Naive thymus-derived CD4-positive, alpha-beta T cell (primary cell): ENCODE measurements at regions not wholly inside any gene's neighbourhood (a gene's known extent, or its start where the extent isn't known, plus 50 kb on each side); places are given as distances from the start of the nearest gene placed in this dataset.
"Not testable (repeated sequence)": the region's sequence is repeated elsewhere in the genome, so short reads cannot be mapped to it uniquely, and the experiment has no call there.

ENCODE experiments used
- ATAC-seq: fragments of 150-1000 bp; cut with Tn5 transposase; 2 replicates; pipeline ENCODE4 v1.10.0; 2021; ENCODE audit warnings: mild to moderate bottlenecking, moderate library complexity
- CTCF ChIA-PET: fragments of 350-600 bp; sonication (Branson Sonifier 250); formaldehyde crosslinking; loops from one replicate; lab custom pipeline; 2021; ENCODE audit warnings: antibody characterized with exemption; lab: Charles Lee
- POLR2A ChIA-PET: fragments of 350-600 bp; sonication (Branson Sonifier 250); formaldehyde crosslinking; loops from one replicate; lab custom pipeline; 2021; ENCODE audit warnings: antibody characterized with exemption, inconsistent platforms; lab: Charles Lee
- DNase-seq, 9 donors: peaks; one replicate each; pipeline versions ENCODE4 v3.0.0 to v3.0.0-alpha.2; 2020 to 2022; ENCODE audit warnings: mixed read lengths in 1 of 9
- H3K27ac ChIP-seq: one replicate; pipeline ENCODE4 v1.7.0; 2013; ENCODE audit warnings: mild to moderate bottlenecking, low read depth, low read length, moderate library complexity
- H3K27me3 ChIP-seq, 2 donors: one replicate each; pipeline ENCODE4 v1.7.0; 2013; ENCODE audit warnings: low read length in 2 of 2, mild to moderate bottlenecking in 2 of 2, moderate library complexity in 2 of 2; ENCODE audit not compliant: control insufficient read depth in 2 of 2, insufficient read depth in 2 of 2
- H3K36me3 ChIP-seq, 3 experiments: 1 replicate in 2 of 3; 2 replicates in 1 of 3; pipeline ENCODE4 v1.7.0; 2013; ENCODE audit warnings: low read length in 3 of 3, mild to moderate bottlenecking in 3 of 3, moderate library complexity in 1 of 3; ENCODE audit not compliant: insufficient read depth in 3 of 3, control insufficient read depth in 2 of 3
- H3K4me1 ChIP-seq, 2 donors: one replicate each; pipeline ENCODE4 v1.7.0; 2013; ENCODE audit warnings: low read length in 2 of 2, mild to moderate bottlenecking in 2 of 2, moderate library complexity in 1 of 2; ENCODE audit not compliant: control insufficient read depth in 2 of 2, insufficient read depth in 2 of 2
- H3K4me3 ChIP-seq: 2 replicates; pipeline ENCODE4 v1.7.0; 2013; ENCODE audit warnings: mild to moderate bottlenecking, low read length
- H3K9me3 ChIP-seq, 3 experiments: 1 replicate in 2 of 3; 2 replicates in 1 of 3; pipeline ENCODE4 v1.7.0; 2013; ENCODE audit warnings: low read length in 3 of 3; ENCODE audit not compliant: control insufficient read depth in 2 of 3
- H3K27ac Mint-ChIP-seq, 9 donors: one replicate each; pipeline ENCODE4 v1.8.0; 2020 to 2022; ENCODE audit warnings: mixed read lengths in 9 of 9, mild to moderate bottlenecking in 8 of 9, moderate library complexity in 5 of 9, inconsistent platforms in 2 of 9
- H3K27me3 Mint-ChIP-seq, 5 donors: one replicate each; pipeline ENCODE4 v1.8.0; 2021 to 2022; ENCODE audit warnings: mixed read lengths in 5 of 5, mild to moderate bottlenecking in 1 of 5
- H3K36me3 Mint-ChIP-seq, 5 donors: one replicate each; pipeline ENCODE4 v1.8.0; 2020 to 2022; ENCODE audit warnings: mixed read lengths in 5 of 5, mild to moderate bottlenecking in 3 of 5, inconsistent platforms in 1 of 5
- H3K4me1 Mint-ChIP-seq, 7 donors: one replicate each; pipeline ENCODE4 v1.8.0; 2020 to 2022; ENCODE audit warnings: mixed read lengths in 7 of 7, mild to moderate bottlenecking in 3 of 7, inconsistent platforms in 1 of 7
- H3K4me3 Mint-ChIP-seq, 10 donors: one replicate each; pipeline ENCODE4 v1.8.0; 2020 to 2022; ENCODE audit warnings: mild to moderate bottlenecking in 10 of 10, mixed read lengths in 10 of 10, moderate library complexity in 6 of 10, inconsistent platforms in 2 of 10
- H3K9me3 Mint-ChIP-seq, 11 donors: one replicate each; pipeline ENCODE4 v1.8.0; 2020 to 2022; ENCODE audit warnings: mixed read lengths in 11 of 11, mild to moderate bottlenecking in 4 of 11, inconsistent platforms in 1 of 11, moderate library complexity in 1 of 11
- intact Hi-C, 2 donors: fragments of 100-400 bp; cut with micrococcal nuclease; formaldehyde crosslinking; loops; one replicate each; pipeline ENCODE4 v1.15.1; 2023

GRCh38 chr2:116250376-116250775 is 1564.1 kb upstream of the DDX18 start:
- H3K36me3 ChIP-seq: no peaks in the 10 kb centered on the region
- peaks cover 7 to 42% (median 17%) of the 10 kb centered on the region in 11 donors for H3K9me3 Mint-ChIP-seq
- no peak overlapping the region for H3K4me3 Mint-ChIP-seq
- no peaks in the 10 kb centered on the region for H3K4me1 ChIP-seq
- no peak overlapping the region for H3K4me3 ChIP-seq
- intact Hi-C loops: no loop called here
- ChIA-PET POLR2A (no interaction called here), CTCF (no interaction called here)
- H3K27me3 Mint-ChIP-seq: no peaks in the 10 kb centered on the region
- no peaks in the 10 kb centered on the region for H3K9me3 ChIP-seq
- peaks cover 0 to 6% (median 0%) of the 10 kb centered on the region in 5 donors for H3K36me3 Mint-ChIP-seq
- no peak for DNase-seq
- no peak overlapping the region for H3K27ac Mint-ChIP-seq
- H3K27ac ChIP-seq: no peak overlapping the region
- no peaks in the 10 kb centered on the region for H3K27me3 ChIP-seq
- ATAC-seq: no peak
- no peaks in the 10 kb centered on the region for H3K4me1 Mint-ChIP-seq

DNA sequence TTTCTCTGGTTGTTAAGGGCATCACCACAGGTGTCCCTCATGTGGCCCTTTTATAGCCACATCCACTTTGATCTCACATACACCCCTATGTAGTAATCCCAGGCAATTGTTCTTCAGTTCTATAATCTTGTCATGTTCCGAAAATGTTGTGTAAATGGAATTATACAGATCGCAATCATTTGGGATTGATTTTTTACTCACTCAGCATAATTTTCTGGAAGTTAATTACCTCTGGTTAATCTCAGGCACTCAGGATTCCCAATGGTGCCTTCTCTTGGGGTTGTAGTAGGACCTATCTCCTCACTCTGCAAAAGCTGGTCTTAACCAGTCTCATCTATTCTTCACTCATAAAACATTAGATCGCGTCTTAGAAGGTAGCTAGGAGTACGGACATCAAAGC is 1549.6 kb upstream of the DDX18 start:
- Mint-ChIP-seq H3K9me3 (peaks cover 0 to 44% (median 13%) of the 10 kb centered on the region in 11 donors), H3K36me3 (no peaks in the 10 kb centered on the region), H3K4me3 (no peak overlapping the region), H3K27me3 (no peaks in the 10 kb centered on the region), H3K4me1 (no peaks in the 10 kb centered on the region), H3K27ac (no peak overlapping the region)
- Histone ChIP-seq H3K4me1 (no peaks in the 10 kb centered on the region), H3K4me3 (no peak overlapping the region), H3K27me3 (no peaks in the 10 kb centered on the region), H3K36me3 (no peaks in the 10 kb centered on the region), H3K9me3 (peaks cover 0 to 14% (median 0%) of the 10 kb centered on the region in 3 experiments), H3K27ac (no peak overlapping the region)
- ATAC-seq: no peak
- ChIA-PET POLR2A (no interaction called here), CTCF (no interaction called here)
- intact Hi-C loops: no loop called here
- no peak for DNase-seq

DNA sequence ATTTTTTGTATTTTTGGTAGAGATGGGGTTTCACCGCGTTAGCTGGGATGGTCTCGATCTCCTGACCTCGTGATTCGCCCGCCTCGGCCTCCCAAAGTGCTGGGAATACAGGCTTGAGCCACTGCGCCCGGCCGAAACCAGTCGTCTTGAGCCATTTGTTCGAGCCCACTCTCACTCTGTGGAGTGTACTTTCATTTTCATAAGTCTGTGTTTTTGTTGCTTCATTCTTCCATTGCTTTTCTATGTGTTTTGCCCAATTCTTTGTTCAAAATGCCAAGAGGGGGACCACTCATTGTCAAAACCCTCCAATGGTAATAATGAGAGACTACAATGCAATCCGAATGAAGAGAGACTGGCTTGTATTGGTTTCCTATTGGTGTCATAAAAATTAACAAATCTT is 1545.5 kb upstream of the DDX18 start:
- CTCF ChIA-PET: no interaction called here
- H3K36me3 ChIP-seq: no peaks in the 10 kb centered on the region
- no peak for DNase-seq

GRCh38 chr2:116304328-116304727 is 1510.2 kb upstream of the DDX18 start:
- Histone ChIP-seq H3K4me3 (no peak overlapping the region), H3K4me1 (no peaks in the 10 kb centered on the region), H3K36me3 (no peaks in the 10 kb centered on the region), H3K27ac (no peak overlapping the region), H3K9me3 (no peaks in the 10 kb centered on the region), H3K27me3 (no peaks in the 10 kb centered on the region)
- intact Hi-C loops: no loop called here
- H3K4me1 Mint-ChIP-seq: no peaks in the 10 kb centered on the region
- DNase-seq (no peak), ATAC-seq (no peak)
- peaks cover 0 to 19% (median 4%) of the 10 kb centered on the region in 11 donors for H3K9me3 Mint-ChIP-seq
- H3K27me3 Mint-ChIP-seq: no peaks in the 10 kb centered on the region
- H3K4me3 Mint-ChIP-seq: no peak overlapping the region
- POLR2A ChIA-PET: no interaction called here
- H3K27ac Mint-ChIP-seq: no peak overlapping the region
- CTCF ChIA-PET: no interaction called here
- no peaks in the 10 kb centered on the region for H3K36me3 Mint-ChIP-seq

More for the DNA sequence above, 1545.5 kb upstream of the DDX18 start:
- Histone ChIP-seq H3K27me3 (no peaks in the 10 kb centered on the region), H3K27ac (no peak overlapping the region), H3K4me3 (no peak overlapping the region), H3K9me3 (peaks cover 0 to 5% (median 0%) of the 10 kb centered on the region in 3 experiments), H3K4me1 (no peaks in the 10 kb centered on the region)
- Mint-ChIP-seq H3K27ac (no peak overlapping the region), H3K4me3 (no peak overlapping the region), H3K4me1 (no peaks in the 10 kb centered on the region), H3K9me3 (peaks cover 0 to 12% (median 5%) of the 10 kb centered on the region in 11 donors), H3K27me3 (no peaks in the 10 kb centered on the region), H3K36me3 (no peaks in the 10 kb centered on the region)
- POLR2A ChIA-PET: no interaction called here
- intact Hi-C loops: no loop called here
- no peak for ATAC-seq

DNA sequence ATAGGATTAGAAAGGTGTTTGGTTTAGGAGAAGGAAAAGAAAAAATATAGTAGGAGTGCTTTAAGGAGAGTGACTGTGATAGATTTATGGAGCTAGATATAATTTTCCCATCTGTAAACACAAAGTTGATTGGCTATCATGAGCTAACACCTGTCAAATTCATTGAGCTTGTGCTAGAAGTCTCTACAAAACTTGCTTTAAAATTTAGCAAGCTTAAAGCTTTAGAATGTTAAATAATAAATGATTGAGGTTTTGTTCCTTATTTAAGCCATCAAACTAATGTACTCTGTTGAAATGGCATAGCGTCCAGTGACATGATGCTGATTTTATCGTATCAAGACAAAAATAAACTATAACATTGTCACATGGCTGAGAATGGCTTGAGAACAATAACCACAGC is 1497.4 kb upstream of the DDX18 start:
- intact Hi-C loops: no loop called here
- no peaks in the 10 kb centered on the region for H3K36me3 ChIP-seq
- Mint-ChIP-seq H3K27ac (no peak overlapping the region), H3K27me3 (no peaks in the 10 kb centered on the region), H3K4me1 (no peaks in the 10 kb centered on the region), H3K36me3 (no peaks in the 10 kb centered on the region), H3K9me3 (peaks cover 0 to 42% (median 9%) of the 10 kb centered on the region in 11 donors), H3K4me3 (no peak overlapping the region)
- ATAC-seq (no peak), DNase-seq (no peak)
- no peaks in the 10 kb centered on the region for H3K4me1 ChIP-seq
- CTCF ChIA-PET: no interaction called here
- H3K9me3 ChIP-seq: no peaks in the 10 kb centered on the region
- POLR2A ChIA-PET: no interaction called here
- no peak overlapping the region for H3K4me3 ChIP-seq
- no peak overlapping the region for H3K27ac ChIP-seq
- no peaks in the 10 kb centered on the region for H3K27me3 ChIP-seq

DNA sequence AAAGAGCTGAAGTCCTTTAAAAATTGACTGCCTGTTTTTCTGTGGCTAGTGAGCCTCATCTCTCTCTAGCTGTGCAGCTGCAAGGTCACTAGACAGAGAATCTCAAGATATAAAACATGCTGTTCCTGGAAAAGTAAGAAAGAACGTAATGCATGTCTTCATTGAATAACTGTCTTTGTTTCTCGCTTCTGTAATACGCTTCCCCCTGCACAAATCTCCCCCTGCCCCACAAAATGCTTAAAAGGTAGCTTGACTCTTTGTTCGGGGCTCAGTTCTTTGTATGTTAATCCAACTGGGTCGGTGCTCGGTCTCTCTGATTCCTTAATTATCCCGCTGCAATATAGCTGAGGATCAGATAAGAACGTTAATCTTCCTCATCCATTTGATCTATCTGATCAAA is 1495.9 kb upstream of the DDX18 start:
- H3K27me3 ChIP-seq, H3K27ac ChIP-seq, POLR2A ChIA-PET, H3K27ac Mint-ChIP-seq, intact Hi-C loops, DNase-seq, H3K27me3 Mint-ChIP-seq, H3K4me3 ChIP-seq, H3K4me3 Mint-ChIP-seq, CTCF ChIA-PET, H3K4me1 ChIP-seq, H3K4me1 Mint-ChIP-seq, H3K36me3 ChIP-seq, H3K9me3 ChIP-seq, H3K36me3 Mint-ChIP-seq, ATAC-seq: not testable (repeated sequence)
- peaks cover 0 to 42% (median 8%) of the 10 kb centered on the region in 11 donors for H3K9me3 Mint-ChIP-seq

DNA sequence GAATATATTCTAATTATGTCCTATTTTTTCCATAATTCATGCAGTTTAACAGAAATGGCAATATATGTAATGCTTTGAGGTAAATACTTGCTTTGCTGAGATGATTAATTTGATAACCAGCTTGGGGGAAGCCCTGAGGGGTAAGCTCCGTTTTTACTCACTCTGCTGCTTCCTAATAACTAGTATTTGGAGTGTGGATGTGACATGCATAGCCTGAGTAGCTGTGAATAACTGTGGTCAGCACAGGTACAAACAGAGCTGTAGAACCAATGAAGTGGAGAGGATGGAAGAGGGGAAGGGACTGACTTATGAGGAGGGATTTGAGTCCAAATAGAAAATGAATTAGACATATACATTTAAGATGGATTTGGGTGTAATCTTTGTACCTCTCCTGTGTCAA is 1495.5 kb upstream of the DDX18 start:
- Histone ChIP-seq H3K27me3 (no peaks in the 10 kb centered on the region), H3K36me3 (no peaks in the 10 kb centered on the region), H3K4me3 (no peak overlapping the region), H3K9me3 (no peaks in the 10 kb centered on the region), H3K4me1 (no peaks in the 10 kb centered on the region), H3K27ac (no peak overlapping the region)
- POLR2A ChIA-PET: no interaction called here
- H3K36me3 Mint-ChIP-seq: no peaks in the 10 kb centered on the region
- H3K27ac Mint-ChIP-seq: no peak overlapping the region
- no peaks in the 10 kb centered on the region for H3K27me3 Mint-ChIP-seq
- ATAC-seq (no peak), DNase-seq (no peak)
- H3K4me3 Mint-ChIP-seq: no peak overlapping the region
- CTCF ChIA-PET: no interaction called here
- H3K4me1 Mint-ChIP-seq: no peaks in the 10 kb centered on the region
- H3K9me3 Mint-ChIP-seq: peaks cover 0 to 38% (median 7%) of the 10 kb centered on the region in 11 donors
- intact Hi-C loops: no loop called here
